ENCODE measurements at regions not wholly inside any gene's neighbourhood (a gene's known extent, or its start where the extent isn't known, plus 50 kb on each side); places are given as distances from the start of the nearest gene placed in this dataset.

DNA sequence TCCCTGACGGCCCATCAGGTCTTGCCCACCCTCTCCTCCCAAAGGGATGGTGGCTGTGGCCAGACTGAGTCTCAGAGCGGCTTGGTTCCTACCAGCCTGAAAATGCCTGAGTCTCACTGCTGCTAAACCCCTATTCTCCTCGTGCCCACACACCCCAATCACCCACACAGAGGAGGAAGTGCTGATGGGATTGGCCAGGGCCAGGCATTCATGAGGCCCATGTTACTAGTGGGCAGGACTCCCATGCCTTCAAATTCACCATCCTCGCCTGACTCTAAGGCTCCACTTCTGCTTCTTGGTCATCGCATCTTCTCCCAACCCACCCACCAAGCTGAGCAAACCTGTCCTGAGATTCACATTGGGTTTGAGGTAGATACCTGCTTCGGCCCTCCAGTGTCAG is 80.1 kb upstream of the CST7 start:
- TF ChIP-seq, protein P1, sequence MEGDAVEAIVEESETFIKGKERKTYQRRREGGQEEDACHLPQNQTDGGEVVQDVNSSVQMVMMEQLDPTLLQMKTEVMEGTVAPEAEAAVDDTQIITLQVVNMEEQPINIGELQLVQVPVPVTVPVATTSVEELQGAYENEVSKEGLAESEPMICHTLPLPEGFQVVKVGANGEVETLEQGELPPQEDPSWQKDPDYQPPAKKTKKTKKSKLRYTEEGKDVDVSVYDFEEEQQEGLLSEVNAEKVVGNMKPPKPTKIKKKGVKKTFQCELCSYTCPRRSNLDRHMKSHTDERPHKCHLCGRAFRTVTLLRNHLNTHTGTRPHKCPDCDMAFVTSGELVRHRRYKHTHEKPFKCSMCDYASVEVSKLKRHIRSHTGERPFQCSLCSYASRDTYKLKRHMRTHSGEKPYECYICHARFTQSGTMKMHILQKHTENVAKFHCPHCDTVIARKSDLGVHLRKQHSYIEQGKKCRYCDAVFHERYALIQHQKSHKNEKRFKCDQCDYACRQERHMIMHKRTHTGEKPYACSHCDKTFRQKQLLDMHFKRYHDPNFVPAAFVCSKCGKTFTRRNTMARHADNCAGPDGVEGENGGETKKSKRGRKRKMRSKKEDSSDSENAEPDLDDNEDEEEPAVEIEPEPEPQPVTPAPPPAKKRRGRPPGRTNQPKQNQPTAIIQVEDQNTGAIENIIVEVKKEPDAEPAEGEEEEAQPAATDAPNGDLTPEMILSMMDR (IDR thresholded peaks at IDR 0.05; ENCODE audit: low read depth, low read length, poor library complexity, severe bottlenecking): no peak
- no peak for TF ChIP-seq EZH2phosphoT487 (IDR thresholded peaks at IDR 0.05; ENCODE audit: borderline replicate concordance, low read length)

Measured in DOHH2 (cell line).